ENCODE measurements at regions not wholly inside any gene's neighbourhood (a gene's known extent, or its start where the extent isn't known, plus 50 kb on each side); places are given as distances from the start of the nearest gene placed in this dataset.

DNA sequence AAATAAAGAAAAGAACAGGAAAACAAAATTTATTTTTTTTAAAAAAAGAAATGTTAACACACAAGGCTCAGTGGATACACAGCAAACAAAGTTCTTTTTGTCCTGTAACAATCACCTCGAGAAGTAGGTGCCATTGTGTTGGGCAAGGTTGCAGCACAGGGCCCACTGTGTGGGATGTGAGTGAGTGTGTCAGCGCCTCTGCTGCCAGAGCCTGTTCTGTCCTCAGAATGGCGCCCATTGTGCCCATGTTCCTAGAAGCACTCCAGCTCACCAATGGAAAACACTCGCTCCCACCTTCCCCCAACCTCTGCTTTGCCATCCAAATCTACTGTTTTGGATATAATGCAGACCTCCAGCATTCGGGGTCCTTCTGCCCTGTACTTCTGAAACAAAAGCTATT is 84.9 kb upstream of the CLDN18 start:
- Histone ChIP-seq H3K9ac (no peak overlapping the region), H3K4me3 (no peak overlapping the region), H3K9me2 (ENCODE audit: insufficient read depth) (no peaks in the 10 kb centered on the region), H3K79me2 (ENCODE audit: insufficient read depth) (no peaks in the 10 kb centered on the region), H3F3A (ENCODE audit: insufficient read depth) (no peaks in the 10 kb centered on the region), H3K36me3 (ENCODE audit: low read depth) (no peaks in the 10 kb centered on the region), H3K9me3 (ENCODE audit: low read depth) (no peaks in the 10 kb centered on the region), H2AFZ (no peak overlapping the region), H4K20me1 (ENCODE audit: insufficient read depth) (no peaks in the 10 kb centered on the region), H3K4me2 (ENCODE audit: unreplicated experiment) (no peak overlapping the region), H3K27ac (no peak overlapping the region), H3K27me3 (replicated peaks; ENCODE audit: insufficient read depth) (no peaks in the 10 kb centered on the region), H3K4me1 (ENCODE audit: insufficient read depth) (no peaks in the 10 kb centered on the region)
- in situ Hi-C loops (cut with MboI) = loop anchor here (25.0 kb wide), 1 partner anchor 813 kb away; no protein-coding TSS in a partner anchor
- no peak for DNase-seq
- WGBS, 2 experiments (ENCODE audit: low coverage in 1 of 2, low lambda C conversion rate in 2 of 2, missing lambda C conversion rate in 2 of 2) = 10 to 20% methylated on average over 5 of the region's 5 CpGs
- TF ChIP-seq EZH2 (IDR thresholded peaks at IDR 0.05; ENCODE audit: insufficient read depth, poor library complexity, severe bottlenecking) (no peak), EZH2phosphoT487 (IDR thresholded peaks at IDR 0.05; ENCODE audit: insufficient read depth, low read depth) (no peak)

GRCh38 chr3:137926991-137927390 is 83.0 kb upstream of the CLDN18 start:
- Histone ChIP-seq H2AFZ (no peak overlapping the region), H3K79me2 (ENCODE audit: insufficient read depth) (no peaks in the 10 kb centered on the region), H3K4me3 (no peak overlapping the region), H3K9me3 (ENCODE audit: low read depth) (no peaks in the 10 kb centered on the region), H3K36me3 (ENCODE audit: low read depth) (no peaks in the 10 kb centered on the region), H3K27me3 (replicated peaks; ENCODE audit: insufficient read depth) (no peaks in the 10 kb centered on the region), H3K4me1 (ENCODE audit: insufficient read depth) (no peaks in the 10 kb centered on the region), H3K27ac (no peak overlapping the region), H4K20me1 (ENCODE audit: insufficient read depth) (no peaks in the 10 kb centered on the region), H3F3A (ENCODE audit: insufficient read depth) (no peaks in the 10 kb centered on the region), H3K9ac (no peak overlapping the region), H3K9me2 (ENCODE audit: insufficient read depth) (no peaks in the 10 kb centered on the region), H3K4me2 (ENCODE audit: unreplicated experiment) (no peak overlapping the region)
- WGBS, 2 experiments (ENCODE audit: low coverage in 1 of 2, low lambda C conversion rate in 2 of 2, missing lambda C conversion rate in 2 of 2) = 10 to 14% methylated on average over 2 of the region's 2 CpGs
- DNase-seq = no peak
- in situ Hi-C loops (cut with MboI) = loop anchor here (25.0 kb wide), 1 partner anchor 815 kb away; no protein-coding TSS in a partner anchor
- no peak for TF ChIP-seq EZH2 (IDR thresholded peaks at IDR 0.05; ENCODE audit: insufficient read depth, poor library complexity, severe bottlenecking)
- no peak for TF ChIP-seq EZH2phosphoT487 (IDR thresholded peaks at IDR 0.05; ENCODE audit: insufficient read depth, low read depth)

DNA sequence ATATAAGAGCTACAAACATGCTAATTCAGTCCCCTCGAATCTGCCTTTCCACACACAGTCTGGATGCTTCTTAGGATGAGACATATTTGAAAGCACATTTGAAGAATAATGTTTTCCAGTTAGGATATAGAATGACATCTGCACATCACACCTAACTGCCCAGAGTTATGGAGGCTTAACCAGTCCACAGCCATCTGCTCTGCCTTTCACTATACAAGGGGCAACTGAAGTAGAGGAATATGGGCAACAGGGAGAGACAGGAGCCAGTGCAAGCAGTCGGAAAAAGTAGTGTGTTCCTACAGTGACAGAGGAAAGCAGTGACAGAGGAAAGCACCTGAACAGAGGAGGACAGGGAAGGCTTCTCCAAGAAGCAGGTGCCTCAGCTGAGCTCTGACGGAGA is 79.0 kb upstream of the CLDN18 start:
- no peak for DNase-seq
- Histone ChIP-seq H3K4me3 (no peak overlapping the region), H3K9me3 (ENCODE audit: low read depth) (no peaks in the 10 kb centered on the region), H4K20me1 (ENCODE audit: insufficient read depth) (no peaks in the 10 kb centered on the region), H3K4me1 (ENCODE audit: insufficient read depth) (no peaks in the 10 kb centered on the region), H3K9me2 (ENCODE audit: insufficient read depth) (no peaks in the 10 kb centered on the region), H3F3A (ENCODE audit: insufficient read depth) (no peaks in the 10 kb centered on the region), H3K79me2 (ENCODE audit: insufficient read depth) (no peaks in the 10 kb centered on the region), H2AFZ (no peak overlapping the region), H3K27ac (no peak overlapping the region), H3K27me3 (replicated peaks; ENCODE audit: insufficient read depth) (no peaks in the 10 kb centered on the region), H3K9ac (no peak overlapping the region), H3K4me2 (ENCODE audit: unreplicated experiment) (no peak overlapping the region), H3K36me3 (ENCODE audit: low read depth) (no peaks in the 10 kb centered on the region)
- in situ Hi-C loops (cut with MboI) = loop anchor here (25.0 kb wide), 1 partner anchor 819 kb away; no protein-coding TSS in a partner anchor
- no peak for TF ChIP-seq EZH2phosphoT487 (IDR thresholded peaks at IDR 0.05; ENCODE audit: insufficient read depth, low read depth)
- no peak for TF ChIP-seq EZH2 (IDR thresholded peaks at IDR 0.05; ENCODE audit: insufficient read depth, poor library complexity, severe bottlenecking)
- WGBS, 2 experiments (ENCODE audit: low coverage in 1 of 2, low lambda C conversion rate in 2 of 2, missing lambda C conversion rate in 2 of 2) = 24 to 30% methylated on average over 3 of the region's 3 CpGs

- Histone ChIP-seq H3K36me3 (ENCODE audit: low read depth) (no peaks in the 10 kb centered on the region), H3K9me3 (ENCODE audit: low read depth) (no peaks in the 10 kb centered on the region), H3K4me3 (no peak overlapping the region), H4K20me1 (ENCODE audit: insufficient read depth) (no peaks in the 10 kb centered on the region), H3F3A (ENCODE audit: insufficient read depth) (no peaks in the 10 kb centered on the region), H3K9me2 (ENCODE audit: insufficient read depth) (no peaks in the 10 kb centered on the region), H3K4me1 (ENCODE audit: insufficient read depth) (no peaks in the 10 kb centered on the region), H3K27me3 (replicated peaks; ENCODE audit: insufficient read depth) (no peaks in the 10 kb centered on the region), H3K9ac (no peak overlapping the region), H3K79me2 (ENCODE audit: insufficient read depth) (no peaks in the 10 kb centered on the region), H3K27ac (no peak overlapping the region), H3K4me2 (ENCODE audit: unreplicated experiment) (no peak overlapping the region), H2AFZ (no peak overlapping the region)
- 35 to 50% methylated on average over 2 of the region's 2 CpGs for WGBS, 2 experiments (ENCODE audit: low coverage in 1 of 2, low lambda C conversion rate in 2 of 2, missing lambda C conversion rate in 2 of 2)
- no peak for TF ChIP-seq EZH2 (IDR thresholded peaks at IDR 0.05; ENCODE audit: insufficient read depth, poor library complexity, severe bottlenecking)
- TF ChIP-seq EZH2phosphoT487 (IDR thresholded peaks at IDR 0.05; ENCODE audit: insufficient read depth, low read depth) = no peak
- in situ Hi-C loops (cut with MboI) = loop anchor here (25.0 kb wide), 1 partner anchor 827 kb away; no protein-coding TSS in a partner anchor
- DNase-seq = no peak
Measured at GRCh38 chr3:137938876-137939275, 71.1 kb upstream of the CLDN18 start.

DNA sequence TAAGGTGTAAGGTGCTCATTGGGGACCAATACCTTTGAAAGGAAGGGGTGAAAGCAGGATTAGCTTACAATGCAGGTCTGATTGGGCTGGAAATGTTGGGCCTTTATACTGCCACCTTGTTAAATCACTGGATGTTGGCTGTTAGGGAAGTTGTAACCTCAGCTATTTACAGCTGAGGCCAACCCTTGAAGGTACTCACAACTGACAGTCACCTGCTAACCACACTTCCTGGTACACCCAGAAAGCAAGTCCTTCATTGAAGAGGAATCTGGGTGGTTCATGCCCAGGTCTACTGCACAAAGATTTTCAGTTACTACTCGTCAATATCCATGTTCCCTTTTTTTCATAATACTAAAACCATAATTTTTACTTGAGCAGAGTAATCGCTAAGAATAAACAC is 65.4 kb upstream of the CLDN18 start:
- Histone ChIP-seq H3K4me3 (no peak overlapping the region), H3K9ac (no peak overlapping the region), H3K4me1 (ENCODE audit: insufficient read depth) (no peaks in the 10 kb centered on the region), H4K20me1 (ENCODE audit: insufficient read depth) (no peaks in the 10 kb centered on the region), H3K79me2 (ENCODE audit: insufficient read depth) (no peaks in the 10 kb centered on the region), H3F3A (ENCODE audit: insufficient read depth) (no peaks in the 10 kb centered on the region), H3K36me3 (ENCODE audit: low read depth) (no peaks in the 10 kb centered on the region), H3K9me2 (ENCODE audit: insufficient read depth) (no peaks in the 10 kb centered on the region), H2AFZ (no peak overlapping the region), H3K9me3 (ENCODE audit: low read depth) (no peaks in the 10 kb centered on the region), H3K27ac (no peak overlapping the region), H3K4me2 (ENCODE audit: unreplicated experiment) (no peak overlapping the region), H3K27me3 (replicated peaks; ENCODE audit: insufficient read depth) (no peaks in the 10 kb centered on the region)
- TF ChIP-seq EZH2phosphoT487 (IDR thresholded peaks at IDR 0.05; ENCODE audit: insufficient read depth, low read depth) = no peak
- no peak for TF ChIP-seq EZH2 (IDR thresholded peaks at IDR 0.05; ENCODE audit: insufficient read depth, poor library complexity, severe bottlenecking)
- 49 to 75% methylated on average over 2 of the region's 2 CpGs for WGBS, 2 experiments (ENCODE audit: low coverage in 1 of 2, low lambda C conversion rate in 2 of 2, missing lambda C conversion rate in 2 of 2)
- in situ Hi-C loops (cut with MboI) = loop anchor here (25.0 kb wide), 1 partner anchor 832 kb away; no protein-coding TSS in a partner anchor
- no peak for DNase-seq
